MM.1S (cell line): ENCODE measurements at regions not wholly inside any gene's neighbourhood (a gene's known extent, or its start where the extent isn't known, plus 50 kb on each side); places are given as distances from the start of the nearest gene placed in this dataset.

Source experiments
- EZH2 ChIP-seq: fragments of 300-600 bp; sonication (generic); optimal IDR thresholded peaks from 2 replicates; pipeline ENCODE3; 2017; ENCODE audit warnings: low read depth, mild to moderate bottlenecking, antibody characterized with exemption, low read length, mixed read lengths
- TF ChIP-seq, protein P1 (sequence below): fragments of 300-600 bp; sonication (generic); IDR thresholded peaks from 2 replicates; pipeline ENCODE4 v1.5.1; 2016; ENCODE audit warnings: antibody characterized with exemption, low read length, mixed read lengths

DNA sequence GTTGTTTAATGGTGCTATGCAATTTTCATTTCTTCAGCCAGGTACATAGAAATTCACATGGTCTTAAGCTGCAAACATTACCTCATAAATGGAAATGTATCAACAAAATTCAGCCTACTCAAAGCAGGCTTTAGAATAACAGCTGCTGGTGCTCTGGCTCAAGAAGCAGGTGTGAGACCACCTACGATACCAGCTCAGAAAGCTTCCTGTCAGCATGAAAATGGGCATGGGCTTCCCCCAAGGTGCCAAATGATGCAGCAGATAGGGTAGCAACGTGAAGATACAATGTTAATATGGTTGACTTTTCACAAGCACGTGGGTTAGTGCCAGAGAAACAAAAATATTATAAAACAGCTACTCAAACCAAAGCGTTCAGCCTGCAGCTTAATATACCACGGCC is 343.4 kb upstream of the PRICKLE1 start:
- TF ChIP-seq, protein P1, sequence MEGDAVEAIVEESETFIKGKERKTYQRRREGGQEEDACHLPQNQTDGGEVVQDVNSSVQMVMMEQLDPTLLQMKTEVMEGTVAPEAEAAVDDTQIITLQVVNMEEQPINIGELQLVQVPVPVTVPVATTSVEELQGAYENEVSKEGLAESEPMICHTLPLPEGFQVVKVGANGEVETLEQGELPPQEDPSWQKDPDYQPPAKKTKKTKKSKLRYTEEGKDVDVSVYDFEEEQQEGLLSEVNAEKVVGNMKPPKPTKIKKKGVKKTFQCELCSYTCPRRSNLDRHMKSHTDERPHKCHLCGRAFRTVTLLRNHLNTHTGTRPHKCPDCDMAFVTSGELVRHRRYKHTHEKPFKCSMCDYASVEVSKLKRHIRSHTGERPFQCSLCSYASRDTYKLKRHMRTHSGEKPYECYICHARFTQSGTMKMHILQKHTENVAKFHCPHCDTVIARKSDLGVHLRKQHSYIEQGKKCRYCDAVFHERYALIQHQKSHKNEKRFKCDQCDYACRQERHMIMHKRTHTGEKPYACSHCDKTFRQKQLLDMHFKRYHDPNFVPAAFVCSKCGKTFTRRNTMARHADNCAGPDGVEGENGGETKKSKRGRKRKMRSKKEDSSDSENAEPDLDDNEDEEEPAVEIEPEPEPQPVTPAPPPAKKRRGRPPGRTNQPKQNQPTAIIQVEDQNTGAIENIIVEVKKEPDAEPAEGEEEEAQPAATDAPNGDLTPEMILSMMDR: no peak
- TF ChIP-seq EZH2: no peak
